Naive B cell (primary cell): ENCODE measurements at regions not wholly inside any gene's neighbourhood (a gene's known extent, or its start where the extent isn't known, plus 50 kb on each side); places are given as distances from the start of the nearest gene placed in this dataset.
"Not testable (repeated sequence)": the region's sequence is repeated elsewhere in the genome, so short reads cannot be mapped to it uniquely, and the experiment has no call there.

Source experiments
- ATAC-seq, 2 donors: fragments of 150-1000 bp; cut with Tn5 transposase; 2 replicates each; pipeline ENCODE4 v1.10.0; 2021; ENCODE audit warnings: low read depth in 2 of 2, mild to moderate bottlenecking in 2 of 2, moderate library complexity in 2 of 2
- DNase-seq: peaks from one replicate; pipeline ENCODE4 v3.0.0; 2022
- H3K27ac Mint-ChIP-seq, 6 donors: one replicate each; pipeline ENCODE4 v1.8.0; 2020 to 2022; ENCODE audit warnings: mild to moderate bottlenecking in 6 of 6, mixed read lengths in 6 of 6, moderate library complexity in 5 of 6, inconsistent platforms in 2 of 6
- H3K27me3 Mint-ChIP-seq, 3 donors: one replicate each; pipeline ENCODE4 v1.8.0; 2021 to 2022; ENCODE audit warnings: mixed read lengths in 3 of 3, mild to moderate bottlenecking in 1 of 3
- H3K36me3 Mint-ChIP-seq, 2 donors: one replicate each; pipeline ENCODE4 v1.8.0; 2020 to 2022; ENCODE audit warnings: mixed read lengths in 2 of 2, inconsistent platforms in 1 of 2, mild to moderate bottlenecking in 1 of 2
- H3K4me1 Mint-ChIP-seq, 3 donors: one replicate each; pipeline ENCODE4 v1.8.0; 2020 to 2022; ENCODE audit warnings: mixed read lengths in 3 of 3, inconsistent platforms in 1 of 3, mild to moderate bottlenecking in 1 of 3, moderate library complexity in 1 of 3
- H3K4me3 Mint-ChIP-seq, 8 donors: one replicate each; pipeline ENCODE4 v1.8.0; 2020 to 2022; ENCODE audit warnings: mild to moderate bottlenecking in 8 of 8, mixed read lengths in 8 of 8, moderate library complexity in 8 of 8, inconsistent platforms in 2 of 8
- H3K9me3 Mint-ChIP-seq, 7 donors: one replicate each; pipeline ENCODE4 v1.8.0; 2020 to 2022; ENCODE audit warnings: mixed read lengths in 7 of 7, mild to moderate bottlenecking in 5 of 7, inconsistent platforms in 2 of 7, moderate library complexity in 1 of 7

DNA sequence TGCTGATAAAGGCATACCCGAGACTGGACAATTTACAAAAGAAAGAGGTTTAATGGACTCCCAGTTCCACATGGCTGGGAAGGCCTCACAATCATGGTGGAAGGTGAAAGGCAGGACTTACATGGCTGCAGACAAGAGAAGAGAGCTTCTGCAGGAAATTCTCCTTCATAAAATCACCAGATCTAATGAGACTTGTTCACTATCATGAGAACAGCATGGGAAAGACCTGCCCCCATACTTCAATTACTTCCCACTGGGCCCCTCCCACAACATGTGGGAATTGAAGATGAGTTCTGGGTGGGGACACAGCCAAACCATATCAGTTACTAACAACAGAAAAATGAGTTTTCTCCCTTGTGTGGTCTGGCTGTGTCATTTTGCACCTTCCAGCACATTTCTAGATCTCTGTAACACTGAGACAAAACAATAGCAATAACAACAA, 741.4 kb downstream of the KCNT2 start:
- no peak for DNase-seq

DNA sequence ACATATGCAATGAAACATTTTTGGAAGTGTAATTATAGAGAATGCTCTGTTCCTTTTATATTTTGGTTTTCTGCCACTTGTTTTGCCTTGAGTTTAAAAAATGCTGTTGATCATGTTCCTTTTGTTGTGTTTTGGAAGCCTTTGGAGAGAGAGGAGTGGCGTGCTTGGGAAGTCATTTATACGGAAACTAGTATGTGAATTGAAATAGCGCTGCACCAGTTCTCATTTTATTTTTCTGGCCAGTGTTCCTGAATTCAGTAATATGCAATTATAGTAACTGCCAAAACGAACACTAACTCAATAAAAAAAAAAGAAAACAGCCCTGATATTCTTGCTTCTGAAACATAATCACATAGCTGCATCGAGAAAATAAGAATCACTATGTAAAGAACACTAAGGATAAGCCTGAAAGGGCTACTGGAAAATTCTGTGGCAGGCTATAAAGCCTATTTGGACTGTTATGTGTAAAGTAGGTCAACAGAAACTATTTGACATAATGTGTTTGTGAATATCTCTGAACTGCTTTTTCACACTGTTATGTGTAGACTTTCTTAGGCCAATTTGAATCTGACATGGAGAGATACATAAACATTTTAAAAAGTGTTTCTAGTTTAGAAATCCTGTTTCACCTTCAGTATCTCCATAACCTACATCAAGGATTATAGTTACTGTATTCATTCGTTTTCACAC, 742.0 kb downstream of the KCNT2 start:
- peaks cover 0 to 5% (median 0%) of the 10 kb centered on the region in 7 donors for H3K9me3 Mint-ChIP-seq
- no peak overlapping the region for H3K27ac Mint-ChIP-seq
- DNase-seq (no peak), ATAC-seq (no peak)
- H3K4me3 Mint-ChIP-seq: peak overlapping the region in 1 of 8 donors; percentile 24
- H3K27me3 Mint-ChIP-seq: no peaks in the 10 kb centered on the region
- peaks cover 0 to 6% of the 10 kb centered on the region in 2 donors for H3K36me3 Mint-ChIP-seq
- H3K4me1 Mint-ChIP-seq: no peaks in the 10 kb centered on the region

More for the DNA sequence above, 741.4 kb downstream of the KCNT2 start:
- H3K36me3 Mint-ChIP-seq: peaks cover 0 to 6% of the 10 kb centered on the region in 2 donors
- ATAC-seq: no peak
- H3K27ac Mint-ChIP-seq: no peak overlapping the region
- no peak overlapping the region for H3K4me3 Mint-ChIP-seq
- H3K27me3 Mint-ChIP-seq: no peaks in the 10 kb centered on the region
- peaks cover 0 to 5% (median 0%) of the 10 kb centered on the region in 7 donors for H3K9me3 Mint-ChIP-seq
- no peaks in the 10 kb centered on the region for H3K4me1 Mint-ChIP-seq

- Mint-ChIP-seq H3K27me3 (no peaks in the 10 kb centered on the region), H3K4me1 (no peaks in the 10 kb centered on the region), H3K4me3 (no peak overlapping the region), H3K36me3 (no peaks in the 10 kb centered on the region), H3K27ac (no peak overlapping the region), H3K9me3 (peaks cover 0 to 3% (median 0%) of the 10 kb centered on the region in 7 donors)
- no peak for ATAC-seq
- no peak for DNase-seq
Measured at GRCh38 chr1:195851804-195852203, 756.4 kb downstream of the KCNT2 start.

GRCh38 chr1:195851016-195851601, 757.1 kb downstream of the KCNT2 start:
- no peaks in the 10 kb centered on the region for H3K4me1 Mint-ChIP-seq
- peaks cover 0 to 3% (median 0%) of the 10 kb centered on the region in 7 donors for H3K9me3 Mint-ChIP-seq
- no peak for ATAC-seq
- DNase-seq: no peak
- H3K27ac Mint-ChIP-seq: no peak overlapping the region
- H3K27me3 Mint-ChIP-seq: no peaks in the 10 kb centered on the region
- no peak overlapping the region for H3K4me3 Mint-ChIP-seq
- no peaks in the 10 kb centered on the region for H3K36me3 Mint-ChIP-seq

DNA sequence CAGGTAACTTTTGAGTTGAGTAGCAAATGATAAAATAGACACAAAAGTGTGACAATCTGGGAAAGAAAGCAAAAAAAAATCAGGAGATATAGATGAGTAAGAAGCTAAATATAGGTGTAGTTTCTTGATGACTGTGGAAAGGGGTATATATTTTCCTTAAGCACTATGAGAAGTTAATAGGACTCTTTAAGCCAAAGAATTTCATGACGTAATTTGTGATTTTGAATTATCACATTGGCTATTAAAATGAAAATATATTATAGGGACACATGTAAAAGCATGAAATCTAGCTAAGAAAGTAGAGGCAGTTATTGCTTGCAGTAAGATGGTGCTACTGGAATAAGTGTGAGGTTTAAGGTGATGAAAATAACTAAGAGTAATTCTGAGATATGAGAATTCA, 759.1 kb downstream of the KCNT2 start:
- H3K9me3 Mint-ChIP-seq: peaks cover 0 to 3% (median 0%) of the 10 kb centered on the region in 7 donors
- no peaks in the 10 kb centered on the region for H3K4me1 Mint-ChIP-seq
- H3K27me3 Mint-ChIP-seq: no peaks in the 10 kb centered on the region
- H3K36me3 Mint-ChIP-seq: no peaks in the 10 kb centered on the region
- peak overlapping the region in 1 of 6 donors; percentile 53 for H3K27ac Mint-ChIP-seq
- ATAC-seq (no peak), DNase-seq (no peak)
- no peak overlapping the region for H3K4me3 Mint-ChIP-seq

- H3K27me3 Mint-ChIP-seq, H3K4me3 Mint-ChIP-seq, H3K9me3 Mint-ChIP-seq, DNase-seq, H3K36me3 Mint-ChIP-seq, ATAC-seq, H3K4me1 Mint-ChIP-seq, H3K27ac Mint-ChIP-seq: not testable (repeated sequence)
Measured at GRCh38 chr1:195847957-195848875, 760.0 kb downstream of the KCNT2 start.

DNA sequence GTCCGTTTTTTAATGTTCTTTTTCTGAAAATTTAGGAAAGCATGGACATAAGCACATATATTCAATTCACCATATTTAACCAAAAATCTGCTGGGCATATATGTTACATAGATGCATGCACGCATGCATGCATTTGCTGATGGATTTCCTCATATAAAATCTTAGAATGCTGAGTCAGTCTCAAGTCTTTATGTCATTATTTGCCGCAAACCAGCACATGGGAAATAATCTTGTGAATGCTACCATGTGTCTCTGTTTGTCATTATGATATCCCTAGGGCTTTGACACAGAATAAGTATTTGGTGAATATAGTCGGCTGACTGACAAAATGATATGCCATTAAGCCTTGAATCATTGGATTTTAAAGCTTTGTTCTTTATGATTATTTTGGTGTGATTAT, 776.5 kb downstream of the KCNT2 start:
- DNase-seq (no peak), ATAC-seq (no peak)
- Mint-ChIP-seq H3K27ac (no peak overlapping the region), H3K9me3 (no peaks in the 10 kb centered on the region), H3K36me3 (no peaks in the 10 kb centered on the region), H3K4me3 (no peak overlapping the region), H3K4me1 (no peaks in the 10 kb centered on the region), H3K27me3 (no peaks in the 10 kb centered on the region)

DNA sequence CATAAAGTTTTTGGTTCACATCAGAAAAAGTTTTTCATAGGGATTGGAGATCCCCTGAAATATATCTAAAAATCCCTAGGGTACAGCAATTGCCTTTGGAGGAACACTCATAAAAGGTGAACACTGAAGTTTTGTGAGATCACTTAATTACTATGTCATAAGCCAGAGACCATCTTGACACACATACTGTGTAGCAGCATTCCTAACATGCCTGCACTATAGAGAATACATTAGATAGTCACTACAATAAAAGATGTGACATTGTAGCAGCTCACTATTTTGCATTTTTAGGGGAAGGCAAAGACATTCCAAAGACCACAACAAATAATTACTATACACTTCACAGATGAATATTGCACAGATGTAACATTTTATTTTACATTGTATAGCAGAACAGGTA, 779.9 kb downstream of the KCNT2 start:
- DNase-seq: no peak
- Mint-ChIP-seq H3K27me3 (no peaks in the 10 kb centered on the region), H3K9me3 (no peaks in the 10 kb centered on the region), H3K4me1 (no peaks in the 10 kb centered on the region), H3K36me3 (no peaks in the 10 kb centered on the region), H3K4me3 (no peak overlapping the region), H3K27ac (no peak overlapping the region)
- no peak for ATAC-seq

GRCh38 chr1:195820925-195821324, 787.3 kb downstream of the KCNT2 start:
- H3K27me3 Mint-ChIP-seq: no peaks in the 10 kb centered on the region
- ATAC-seq (no peak), DNase-seq (no peak)
- H3K36me3 Mint-ChIP-seq: no peaks in the 10 kb centered on the region
- H3K4me1 Mint-ChIP-seq: no peaks in the 10 kb centered on the region
- no peak overlapping the region for H3K27ac Mint-ChIP-seq
- no peak overlapping the region for H3K4me3 Mint-ChIP-seq
- H3K9me3 Mint-ChIP-seq: peaks cover 0 to 17% (median 6%) of the 10 kb centered on the region in 7 donors

DNA sequence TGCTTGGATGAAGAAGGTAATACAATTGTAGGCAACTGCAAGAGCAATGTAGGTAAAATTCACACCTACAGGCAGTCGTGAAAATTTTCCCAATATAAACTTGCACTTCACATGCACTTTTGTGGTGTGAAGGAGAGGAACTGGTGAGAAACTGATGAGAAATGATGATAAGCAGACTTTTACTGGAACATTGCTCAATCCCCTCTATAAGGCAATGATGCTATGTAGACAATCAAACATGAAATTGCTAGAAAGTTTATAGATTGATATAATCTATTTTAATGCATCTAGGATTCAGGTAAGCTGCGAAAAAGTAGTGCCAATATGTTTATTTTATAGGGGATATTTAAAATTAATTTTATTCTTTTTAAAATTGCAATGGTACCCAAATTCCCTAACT, 802.2 kb downstream of the KCNT2 start:
- Mint-ChIP-seq H3K4me3 (no peak overlapping the region), H3K4me1 (no peaks in the 10 kb centered on the region), H3K9me3 (no peaks in the 10 kb centered on the region), H3K36me3 (no peaks in the 10 kb centered on the region), H3K27me3 (no peaks in the 10 kb centered on the region), H3K27ac (peak overlapping the region in 1 of 6 donors; percentile 23)
- DNase-seq (no peak), ATAC-seq (no peak)

GRCh38 chr1:195804547-195804946, 803.7 kb downstream of the KCNT2 start:
- DNase-seq (no peak), ATAC-seq (no peak)
- Mint-ChIP-seq H3K36me3 (no peaks in the 10 kb centered on the region), H3K4me3 (no peak overlapping the region), H3K27ac (no peak overlapping the region), H3K4me1 (no peaks in the 10 kb centered on the region), H3K27me3 (no peaks in the 10 kb centered on the region), H3K9me3 (no peaks in the 10 kb centered on the region)

DNA sequence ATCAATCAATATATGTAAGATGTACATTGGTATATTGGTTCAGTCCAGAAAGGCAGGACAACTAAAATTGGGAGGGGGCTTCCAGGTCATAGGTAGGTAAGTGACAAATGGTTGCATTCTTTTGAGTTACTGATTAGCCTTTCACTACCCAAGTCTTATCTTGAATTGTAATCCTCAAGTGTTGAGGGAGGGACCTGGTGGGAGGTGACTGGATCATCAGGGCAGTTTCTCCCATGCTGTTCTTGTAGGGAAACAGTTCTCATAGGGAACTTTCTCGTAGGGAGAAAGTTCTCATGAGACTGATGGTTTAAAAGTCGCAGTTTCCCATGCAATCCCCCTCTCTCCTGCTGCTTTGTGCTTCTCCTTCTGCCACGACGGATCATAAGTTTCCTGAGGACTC, 809.2 kb downstream of the KCNT2 start:
- H3K27ac Mint-ChIP-seq: no peak overlapping the region
- H3K36me3 Mint-ChIP-seq: no peaks in the 10 kb centered on the region
- no peak overlapping the region for H3K4me3 Mint-ChIP-seq
- no peaks in the 10 kb centered on the region for H3K4me1 Mint-ChIP-seq
- no peak for DNase-seq
- no peak for ATAC-seq
- H3K27me3 Mint-ChIP-seq: no peaks in the 10 kb centered on the region
- peaks cover 0 to 4% (median 0%) of the 10 kb centered on the region in 7 donors for H3K9me3 Mint-ChIP-seq

- Mint-ChIP-seq H3K36me3 (no peaks in the 10 kb centered on the region), H3K9me3 (peaks cover 0 to 4% (median 0%) of the 10 kb centered on the region in 7 donors), H3K4me3 (no peak overlapping the region), H3K27me3 (no peaks in the 10 kb centered on the region), H3K27ac (no peak overlapping the region), H3K4me1 (no peaks in the 10 kb centered on the region)
- DNase-seq: no peak
- ATAC-seq: no peak
Measured at GRCh38 chr1:195794225-195794624, 814.0 kb downstream of the KCNT2 start.

- Mint-ChIP-seq H3K4me1 (no peaks in the 10 kb centered on the region), H3K9me3 (peaks cover 0 to 10% (median 0%) of the 10 kb centered on the region in 7 donors), H3K4me3 (no peak overlapping the region), H3K27me3 (no peaks in the 10 kb centered on the region), H3K27ac (no peak overlapping the region), H3K36me3 (no peaks in the 10 kb centered on the region)
- ATAC-seq (no peak), DNase-seq (no peak)
Measured at GRCh38 chr1:195791796-195792195, 816.4 kb downstream of the KCNT2 start.
